K562 (cell line): ENCODE measurements at regions not wholly inside any gene's neighbourhood (a gene's known extent, or its start where the extent isn't known, plus 50 kb on each side); places are given as distances from the start of the nearest gene placed in this dataset.

Experiments
- ATAC-seq: fragments of 200-7000 bp; cut with Tn5 transposase; 3 replicates; pipeline ENCODE4 v1.9.1; 2020; ENCODE audit warnings: moderate library complexity
- BruUV-seq: library from RNA; stranded (reverse); fragments of 400-500 nt; replicated peaks from 2 replicates; lab custom pipeline; 2021; lab: Mats Ljungman, UMichigan
- CTCF ChIA-PET: fragments of 300-600 bp; formaldehyde crosslinking; extraction: SDS; loops from one replicate; lab custom pipeline; 2021; ENCODE audit warnings: low intra/inter-chr PET ratio; lab: Yijun Ruan, JAX
- POLR2A ChIA-PET: fragments of 300-600, 350-650 bp; sonication (Branson Sonifier 250); formaldehyde crosslinking; extraction: SDS; loops from one replicate; lab custom pipeline; 2021; ENCODE audit warnings: antibody characterized with exemption, inconsistent platforms; lab: Yijun Ruan, JAX
- DNase-seq, 4 experiments: peaks; one replicate each; pipeline versions ENCODE4 v3.0.0 to v3.0.0-alpha.2; 2011 to 2018; ENCODE audit warnings: low spot score in 3 of 4, mixed read lengths in 3 of 4; ENCODE audit errors: extremely low read depth in 1 of 4
- FAIRE-seq: peaks from 2 replicates; lab custom pipeline; 2011; peaks lifted over from hg19 to GRCh38; lab: Jason Lieb, UNC
- H2AFZ ChIP-seq: 2 replicates; pipeline ENCODE4 v1.6.0; 2011; ENCODE audit warnings: low read depth, low read length, control low read depth, inconsistent platforms
- H3K27ac ChIP-seq: fragments of 200-600 bp; 3 replicates; pipeline ENCODE4 v1.8.0; 2011; ENCODE audit warnings: low read depth, mild to moderate bottlenecking, control low read depth, inconsistent platforms, low read length, moderate library complexity, mixed read lengths; ENCODE audit errors: extremely low read depth
- H3K27me3 ChIP-seq, 2 experiments: fragments of 300-600 bp in 1 of 2; 2 replicates in 1 of 2; 3 replicates in 1 of 2; pipeline versions ENCODE4 v1.6.0 to v1.8.0; 2011; ENCODE audit warnings: inconsistent platforms in 2 of 2, low read length in 2 of 2, mild to moderate bottlenecking in 1 of 2, mixed read lengths in 1 of 2, moderate library complexity in 1 of 2; ENCODE audit not compliant: control insufficient read depth in 2 of 2, insufficient read depth in 2 of 2
- H3K36me3 ChIP-seq: fragments of 300-600 bp; 3 replicates; pipeline ENCODE4 v1.8.0; 2011; ENCODE audit warnings: mild to moderate bottlenecking, low read length, inconsistent platforms; ENCODE audit not compliant: control insufficient read depth, insufficient read depth
- H3K4me1 ChIP-seq, 2 experiments: fragments of 200-600 bp in 1 of 2; replicated peaks in 1 of 2; 2 replicates in 1 of 2; 3 replicates in 1 of 2; pipeline versions ENCODE4 v1.5.1 to v1.8.0; 2011; ENCODE audit warnings: inconsistent platforms in 2 of 2, low read length in 2 of 2, mild to moderate bottlenecking in 1 of 2, mixed read lengths in 1 of 2, moderate library complexity in 1 of 2; ENCODE audit not compliant: control insufficient read depth in 2 of 2, insufficient read depth in 2 of 2
- H3K4me2 ChIP-seq: 2 replicates; pipeline ENCODE4 v1.6.1; 2011; ENCODE audit warnings: low read length, control low read depth, inconsistent platforms, mixed read lengths; ENCODE audit not compliant: insufficient read depth
- H3K4me3 ChIP-seq: fragments of 200-600 bp; sonication (generic), shearing (Covaris generic); 2 replicates; pipeline ENCODE4 v1.5.1; 2016; ENCODE audit warnings: control low read depth, inconsistent platforms
- H3K79me2 ChIP-seq: fragments of 200-600 bp; 3 replicates; pipeline ENCODE4 v1.8.0; 2011; ENCODE audit warnings: low read length, inconsistent platforms; ENCODE audit not compliant: control insufficient read depth, insufficient read depth
- H3K9ac ChIP-seq, 2 experiments: 2 replicates each; pipeline versions ENCODE4 v1.6.0 to v1.6.1; 2011; ENCODE audit warnings: low read depth in 2 of 2, low read length in 2 of 2, control low read depth in 1 of 2, inconsistent platforms in 1 of 2, mild to moderate bottlenecking in 1 of 2, mixed read lengths in 1 of 2; ENCODE audit not compliant: insufficient read depth in 1 of 2
- H3K9me1 ChIP-seq: one replicate; pipeline ENCODE4 v1.6.0; 2011; ENCODE audit warnings: inconsistent platforms, mild to moderate bottlenecking, low read length, moderate library complexity; ENCODE audit not compliant: control insufficient read depth, insufficient read depth
- H3K9me3 ChIP-seq: replicated peaks from 2 replicates; pipeline ENCODE4 v1.5.1; 2011; ENCODE audit warnings: low read depth, low read length, inconsistent platforms; ENCODE audit not compliant: control insufficient read depth, insufficient read depth
- H4K20me1 ChIP-seq: replicated peaks from 2 replicates; pipeline ENCODE4 v1.6.1; 2011; ENCODE audit warnings: low read length, inconsistent platforms, mixed read lengths; ENCODE audit not compliant: control insufficient read depth, insufficient read depth
- EP400 ChIP-seq: fragments of 450-650 bp; IDR thresholded peaks from 2 replicates; pipeline ENCODE4 v1.6.1; 2017; ENCODE audit warnings: antibody characterized with exemption, mild to moderate bottlenecking, moderate library complexity
- GABPB2 ChIP-seq: fragments of 250-450 bp; sonication (Bioruptor Pico); conservative IDR thresholded peaks from 2 replicates; pipeline ENCODE4 v1.5.1; 2021; ENCODE audit warnings: mild to moderate bottlenecking
- MTA3 ChIP-seq: fragments of 450-650 bp; formaldehyde crosslinking; IDR thresholded peaks from 2 replicates; pipeline ENCODE4 v1.6.1; 2017; ENCODE audit warnings: mild to moderate bottlenecking, borderline replicate concordance
- NFIC ChIP-seq: fragments of 450-650 bp; IDR thresholded peaks from 2 replicates; pipeline ENCODE4 v1.6.1; 2017; ENCODE audit warnings: mild to moderate bottlenecking, inconsistent platforms
- STAT6 ChIP-seq: sonication (generic); formaldehyde crosslinking; IDR thresholded peaks from 2 replicates; pipeline ENCODE4 v1.8.1; 2023; ENCODE audit warnings: mild to moderate bottlenecking, missing genetic modification reagents
- WGBS: fragments of 100-300 bp; shearing (Covaris generic); methylation state at CpG from one replicate; pipeline ENCODE4 v1.1.6; 2016; ENCODE audit warnings: low coverage, mixed read lengths; ENCODE audit not compliant: insufficient coverage; ENCODE audit errors: missing lambda C conversion rate; 5-methylcytosine and 5-hydroxymethylcytosine counted together
- in situ Hi-C: fragments of 300-500 bp; cut with MboI; formaldehyde crosslinking; loops from 4 replicates; pipeline ENCODE4 v1.15.0; 2018; ENCODE audit warnings: inconsistent platforms, mixed read lengths
- intact Hi-C: fragments of 100-400 bp; cut with micrococcal nuclease; formaldehyde crosslinking; loops from 2 replicates; pipeline ENCODE4 v1.14.2; 2022
- TF ChIP-seq, protein P1 (sequence below): fragments of 200-800 bp; sonication (Bioruptor generic); IDR thresholded peaks from 2 replicates; pipeline ENCODE4 v1.6.1; 2016; ENCODE audit warnings: missing genetic modification characterization, missing compliant biosample characterization

DNA sequence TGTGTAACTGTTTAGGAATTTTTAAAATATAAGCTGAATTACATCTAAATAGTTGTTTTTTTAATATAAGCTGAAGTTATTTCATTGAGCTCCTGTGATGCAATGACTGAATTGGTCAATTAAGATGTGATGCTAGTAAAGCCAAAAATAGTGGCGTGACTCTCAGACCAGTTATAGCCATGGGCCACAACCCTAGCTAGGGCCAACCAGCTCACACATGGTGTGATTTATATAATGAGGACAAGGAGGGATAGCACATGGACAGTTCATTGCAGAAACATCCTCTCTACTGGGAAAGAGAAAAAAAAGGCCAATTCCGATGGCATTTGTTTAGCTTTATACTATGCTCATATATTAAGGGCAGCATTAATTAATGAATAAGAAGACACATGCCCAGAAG lies 119.3 kb upstream of the PROX1 start (continued):
- TF ChIP-seq, protein P1, sequence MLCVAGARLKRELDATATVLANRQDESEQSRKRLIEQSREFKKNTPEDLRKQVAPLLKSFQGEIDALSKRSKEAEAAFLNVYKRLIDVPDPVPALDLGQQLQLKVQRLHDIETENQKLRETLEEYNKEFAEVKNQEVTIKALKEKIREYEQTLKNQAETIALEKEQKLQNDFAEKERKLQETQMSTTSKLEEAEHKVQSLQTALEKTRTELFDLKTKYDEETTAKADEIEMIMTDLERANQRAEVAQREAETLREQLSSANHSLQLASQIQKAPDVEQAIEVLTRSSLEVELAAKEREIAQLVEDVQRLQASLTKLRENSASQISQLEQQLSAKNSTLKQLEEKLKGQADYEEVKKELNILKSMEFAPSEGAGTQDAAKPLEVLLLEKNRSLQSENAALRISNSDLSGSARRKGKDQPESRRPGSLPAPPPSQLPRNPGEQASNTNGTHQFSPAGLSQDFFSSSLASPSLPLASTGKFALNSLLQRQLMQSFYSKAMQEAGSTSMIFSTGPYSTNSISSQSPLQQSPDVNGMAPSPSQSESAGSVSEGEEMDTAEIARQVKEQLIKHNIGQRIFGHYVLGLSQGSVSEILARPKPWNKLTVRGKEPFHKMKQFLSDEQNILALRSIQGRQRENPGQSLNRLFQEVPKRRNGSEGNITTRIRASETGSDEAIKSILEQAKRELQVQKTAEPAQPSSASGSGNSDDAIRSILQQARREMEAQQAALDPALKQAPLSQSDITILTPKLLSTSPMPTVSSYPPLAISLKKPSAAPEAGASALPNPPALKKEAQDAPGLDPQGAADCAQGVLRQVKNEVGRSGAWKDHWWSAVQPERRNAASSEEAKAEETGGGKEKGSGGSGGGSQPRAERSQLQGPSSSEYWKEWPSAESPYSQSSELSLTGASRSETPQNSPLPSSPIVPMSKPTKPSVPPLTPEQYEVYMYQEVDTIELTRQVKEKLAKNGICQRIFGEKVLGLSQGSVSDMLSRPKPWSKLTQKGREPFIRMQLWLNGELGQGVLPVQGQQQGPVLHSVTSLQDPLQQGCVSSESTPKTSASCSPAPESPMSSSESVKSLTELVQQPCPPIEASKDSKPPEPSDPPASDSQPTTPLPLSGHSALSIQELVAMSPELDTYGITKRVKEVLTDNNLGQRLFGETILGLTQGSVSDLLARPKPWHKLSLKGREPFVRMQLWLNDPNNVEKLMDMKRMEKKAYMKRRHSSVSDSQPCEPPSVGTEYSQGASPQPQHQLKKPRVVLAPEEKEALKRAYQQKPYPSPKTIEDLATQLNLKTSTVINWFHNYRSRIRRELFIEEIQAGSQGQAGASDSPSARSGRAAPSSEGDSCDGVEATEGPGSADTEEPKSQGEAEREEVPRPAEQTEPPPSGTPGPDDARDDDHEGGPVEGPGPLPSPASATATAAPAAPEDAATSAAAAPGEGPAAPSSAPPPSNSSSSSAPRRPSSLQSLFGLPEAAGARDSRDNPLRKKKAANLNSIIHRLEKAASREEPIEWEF (CRISPR knock-in tag) = no peak
- TF ChIP-seq GABPB2 (CRISPR knock-in tag) = no peak
- no peak for TF ChIP-seq NFIC

DNA sequence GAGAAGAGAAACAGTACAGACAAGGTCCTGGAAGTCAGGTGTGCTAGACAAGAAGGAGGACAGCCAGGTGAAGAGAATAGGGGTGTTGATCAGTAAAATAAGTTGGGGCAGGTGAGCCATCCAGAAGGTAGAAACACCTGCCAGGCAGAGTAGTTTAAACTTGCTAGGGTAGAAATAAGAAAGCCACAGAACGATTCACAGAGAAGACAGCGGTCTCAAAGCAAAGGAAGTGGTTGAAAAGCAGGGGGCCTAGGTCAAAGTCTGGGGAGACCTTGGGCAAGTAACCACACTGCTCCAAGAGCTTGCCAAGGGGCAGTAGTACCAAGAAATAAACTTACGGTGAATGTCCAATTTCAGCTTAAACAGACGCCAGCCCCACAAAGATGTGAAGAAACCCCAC lies 116.6 kb upstream of the PROX1 start:
- no peak for DNase-seq
- 0% methylated on average over 4 of the region's 4 CpGs for WGBS
- Histone ChIP-seq H3K27me3 (peaks cover 0 to 3% of the 10 kb centered on the region in 2 experiments; a peak in 1 of 5 replicates), H3K36me3 (no peaks in the 10 kb centered on the region), H3K9me3 (no peaks in the 10 kb centered on the region), H3K27ac (no peak overlapping the region), H3K4me3 (no peak overlapping the region), H3K9me1 (no peaks in the 10 kb centered on the region), H3K4me1 (no peaks in the 10 kb centered on the region), H3K9ac (no peak overlapping the region), H4K20me1 (no peaks in the 10 kb centered on the region), H3K4me2 (no peak overlapping the region), H2AFZ (no peak overlapping the region), H3K79me2 (no peaks in the 10 kb centered on the region)
- POLR2A ChIA-PET = no interaction called here
- no peak for ATAC-seq
- intact Hi-C loops (no loop called here), in situ Hi-C loops (no loop called here)
- no TSS peak for BruUV-seq
- CTCF ChIA-PET = no interaction called here
- FAIRE-seq = no peak
- TF ChIP-seq MTA3 (no peak), STAT6 (CRISPR knock-in tag) (no peak), EP400 (no peak)
